Thymus (tissue), 11 donors: ENCODE measurements at regions not wholly inside any gene's neighbourhood (a gene's known extent, or its start where the extent isn't known, plus 50 kb on each side); places are given as distances from the start of the nearest gene placed in this dataset.

Experiments used
- DNase-seq, 9 donors: peaks; one replicate each; pipeline ENCODE4 v3.0.0-alpha.2; 2013; ENCODE audit warnings: low spot score in 9 of 9, low read depth in 6 of 9, missing footprints in 1 of 9
- H3K27ac ChIP-seq, 2 donors: one replicate each; pipeline ENCODE4 v1.5.1; 2013; ENCODE audit warnings: control low read depth in 1 of 2, low read depth in 1 of 2, low read length in 1 of 2, mild to moderate bottlenecking in 1 of 2, moderate library complexity in 1 of 2
- H3K27me3 ChIP-seq, 2 donors: one replicate each; pipeline ENCODE4 v1.5.1; 2013; ENCODE audit warnings: low read length in 1 of 2; ENCODE audit not compliant: control insufficient read depth in 2 of 2, insufficient read depth in 1 of 2
- H3K36me3 ChIP-seq, 2 donors: one replicate each; pipeline ENCODE4 v1.5.1; 2013; ENCODE audit warnings: low read length in 1 of 2, mild to moderate bottlenecking in 1 of 2, moderate library complexity in 1 of 2; ENCODE audit not compliant: control insufficient read depth in 2 of 2, insufficient read depth in 2 of 2
- H3K4me1 ChIP-seq, 2 donors: one replicate each; pipeline ENCODE4 v1.5.1; 2013; ENCODE audit warnings: low read length in 2 of 2; ENCODE audit not compliant: control insufficient read depth in 2 of 2, insufficient read depth in 2 of 2
- H3K4me3 ChIP-seq, 2 donors: one replicate each; pipeline ENCODE4 v1.5.1; 2013; ENCODE audit warnings: low read length in 2 of 2, control low read depth in 1 of 2, mild to moderate bottlenecking in 1 of 2
- H3K9me3 ChIP-seq, 2 donors: one replicate each; pipeline ENCODE4 v1.5.1; 2013; ENCODE audit warnings: low read length in 1 of 2, mild to moderate bottlenecking in 1 of 2; ENCODE audit not compliant: control insufficient read depth in 2 of 2, insufficient read depth in 1 of 2
- WGBS: extraction: QIAGEN DNeasy Blood & Tissue Kit; methylation state at CpG from one replicate; pipeline ENCODE4 v1.1.7; 2013; 5-methylcytosine and 5-hydroxymethylcytosine counted together
- donor health status: healthy.

DNA sequence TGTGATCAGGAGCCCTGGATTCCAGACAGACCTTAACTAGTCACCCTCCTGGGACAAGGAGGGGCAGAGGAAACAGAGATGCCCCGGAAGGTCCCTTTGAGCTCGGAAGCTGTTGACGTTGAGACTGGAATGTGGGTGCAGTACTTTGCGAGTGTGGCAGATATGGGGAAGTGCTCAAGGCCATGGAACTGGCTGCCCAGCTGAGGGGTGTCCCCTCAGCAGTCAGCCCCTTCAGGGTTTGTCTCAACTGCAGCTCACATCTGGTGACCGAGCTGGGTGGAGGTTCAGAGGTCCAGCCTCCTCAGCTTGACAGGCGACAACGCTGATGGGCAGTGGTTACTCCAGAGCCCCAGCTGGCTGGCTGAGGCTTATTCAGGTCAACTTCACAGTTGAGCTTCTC lies 150.3 kb upstream of the SNX19 start:
- 78% methylated on average over 7 of the region's 7 CpGs for WGBS
- DNase-seq = no peak
- Histone ChIP-seq H3K4me3 (no peak overlapping the region), H3K9me3 (no peaks in the 10 kb centered on the region), H3K27ac (no peak overlapping the region), H3K36me3 (no peaks in the 10 kb centered on the region), H3K4me1 (no peaks in the 10 kb centered on the region), H3K27me3 (no peaks in the 10 kb centered on the region)

DNA sequence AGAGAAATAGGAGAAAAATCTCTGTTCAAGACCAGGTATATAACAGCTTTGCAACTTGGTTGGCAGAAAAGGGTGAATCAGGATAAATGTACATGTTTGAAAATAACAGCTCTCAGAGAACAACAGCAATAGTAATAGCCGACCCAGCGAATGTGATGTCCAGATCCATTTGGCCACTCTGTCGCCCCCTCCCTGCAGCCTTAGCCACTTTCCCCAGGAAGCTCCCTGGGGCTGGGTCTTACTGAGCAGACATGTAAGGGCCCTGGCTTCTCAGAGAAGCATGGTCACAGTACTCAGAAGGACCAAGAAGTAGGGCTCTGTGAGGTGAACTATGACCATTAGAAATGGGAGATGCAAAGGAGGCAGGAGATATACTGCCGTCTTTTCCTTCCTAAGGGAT lies 154.1 kb upstream of the SNX19 start:
- Histone ChIP-seq H3K27me3 (no peaks in the 10 kb centered on the region), H3K9me3 (no peaks in the 10 kb centered on the region), H3K36me3 (no peaks in the 10 kb centered on the region), H3K4me1 (no peaks in the 10 kb centered on the region), H3K4me3 (no peak overlapping the region), H3K27ac (no peak overlapping the region)
- DNase-seq = no peak
- WGBS = 84% methylated on average over 4 of the region's 4 CpGs

DNA sequence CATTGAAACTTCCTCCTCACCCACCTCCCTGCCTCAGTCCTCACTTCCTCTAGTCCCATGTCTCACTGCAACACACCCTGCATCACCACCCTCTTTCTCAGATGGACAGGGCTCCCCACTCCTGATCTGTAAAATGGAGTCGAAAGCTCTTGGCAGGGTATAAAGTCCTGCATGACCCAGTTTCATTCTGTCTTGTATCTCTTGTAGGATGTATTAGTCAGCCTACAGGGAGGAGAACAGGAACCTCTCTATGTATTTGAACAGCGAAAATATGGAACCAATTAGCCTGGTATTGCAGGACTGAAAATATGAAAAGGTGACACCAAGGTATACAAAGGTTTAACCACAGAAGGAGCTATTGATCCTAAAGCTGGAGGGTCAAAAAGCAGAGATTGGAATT lies 156.9 kb upstream of the SNX19 start:
- no peaks in the 10 kb centered on the region for H3K36me3 ChIP-seq
- DNase-seq = no peak
- no peaks in the 10 kb centered on the region for H3K4me1 ChIP-seq
- WGBS = 91% methylated on average over 2 of the region's 2 CpGs
- no peak overlapping the region for H3K27ac ChIP-seq
- H3K4me3 ChIP-seq = no peak overlapping the region
- no peaks in the 10 kb centered on the region for H3K9me3 ChIP-seq
- H3K27me3 ChIP-seq = no peaks in the 10 kb centered on the region

DNA sequence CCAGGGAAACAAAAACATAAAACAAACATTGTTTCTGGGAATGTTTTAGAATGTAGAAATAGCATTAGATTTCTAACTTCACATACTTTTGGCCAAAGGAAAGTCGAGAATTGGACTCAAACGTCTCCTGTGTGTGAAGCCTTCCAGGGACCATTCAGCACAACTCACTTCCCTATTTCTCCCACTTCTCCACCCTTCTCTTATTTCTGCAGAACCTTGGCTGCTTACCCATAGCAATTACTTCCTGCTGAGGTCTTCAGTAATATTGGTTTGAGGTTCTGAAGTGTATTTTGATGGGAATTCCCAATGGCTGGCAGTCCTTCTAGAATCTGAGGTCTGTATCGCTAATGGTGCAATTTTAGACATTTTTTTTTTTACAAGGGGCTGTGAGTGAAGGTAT lies 158.3 kb upstream of the SNX19 start:
- no peak for DNase-seq
- Histone ChIP-seq H3K27ac (no peak overlapping the region), H3K27me3 (no peaks in the 10 kb centered on the region), H3K36me3 (no peaks in the 10 kb centered on the region), H3K4me1 (no peaks in the 10 kb centered on the region), H3K4me3 (no peak overlapping the region), H3K9me3 (no peaks in the 10 kb centered on the region)
- 35% methylated on average over 3 of the region's 3 CpGs for WGBS

DNA sequence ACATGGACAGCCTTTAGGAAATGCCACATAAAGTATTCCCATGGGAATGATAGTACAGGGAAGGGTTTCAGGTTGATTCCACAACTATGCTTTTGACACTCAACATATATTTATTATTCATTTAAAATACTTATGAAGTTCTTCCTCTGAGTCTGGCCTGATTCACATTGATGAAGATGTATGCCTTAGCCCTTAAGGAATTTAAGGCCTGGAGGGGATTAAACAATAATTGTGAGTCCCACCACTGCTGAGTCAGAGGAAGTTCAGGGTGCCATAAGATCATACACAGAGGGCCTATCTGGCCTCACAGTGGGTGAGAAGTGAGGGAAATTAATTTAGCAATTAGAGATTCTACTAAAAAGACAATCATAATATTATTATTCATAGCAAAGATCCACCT lies 161.1 kb upstream of the SNX19 start:
- no peaks in the 10 kb centered on the region for H3K36me3 ChIP-seq
- no peak overlapping the region for H3K27ac ChIP-seq
- no peaks in the 10 kb centered on the region for H3K27me3 ChIP-seq
- H3K4me1 ChIP-seq = no peaks in the 10 kb centered on the region
- DNase-seq = no peak
- no peak overlapping the region for H3K4me3 ChIP-seq
- H3K9me3 ChIP-seq = no peaks in the 10 kb centered on the region

DNA sequence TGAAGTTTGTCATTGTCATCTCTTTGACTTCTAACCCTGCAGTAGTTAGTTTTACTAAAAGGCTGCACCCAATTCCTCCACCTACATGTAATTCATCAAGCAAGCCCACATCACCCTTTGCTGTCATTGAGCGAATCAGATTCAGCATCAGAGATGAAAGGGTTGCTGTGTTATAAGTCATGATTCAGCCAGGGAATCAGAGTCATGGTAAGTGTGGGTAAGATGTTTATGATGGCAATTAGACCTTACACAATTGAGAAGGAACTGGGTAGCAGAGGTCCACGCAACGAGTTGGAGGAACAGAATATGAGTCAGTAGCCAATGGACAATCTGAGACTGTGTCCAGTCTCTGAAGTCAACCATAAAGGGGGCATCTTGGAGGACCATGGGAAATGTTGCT lies 162.8 kb upstream of the SNX19 start:
- no peaks in the 10 kb centered on the region for H3K4me1 ChIP-seq
- 89% methylated on average over 3 of the region's 3 CpGs for WGBS
- no peaks in the 10 kb centered on the region for H3K36me3 ChIP-seq
- DNase-seq = no peak
- no peak overlapping the region for H3K4me3 ChIP-seq
- H3K27ac ChIP-seq = no peak overlapping the region
- H3K9me3 ChIP-seq = no peaks in the 10 kb centered on the region
- H3K27me3 ChIP-seq = no peaks in the 10 kb centered on the region

DNA sequence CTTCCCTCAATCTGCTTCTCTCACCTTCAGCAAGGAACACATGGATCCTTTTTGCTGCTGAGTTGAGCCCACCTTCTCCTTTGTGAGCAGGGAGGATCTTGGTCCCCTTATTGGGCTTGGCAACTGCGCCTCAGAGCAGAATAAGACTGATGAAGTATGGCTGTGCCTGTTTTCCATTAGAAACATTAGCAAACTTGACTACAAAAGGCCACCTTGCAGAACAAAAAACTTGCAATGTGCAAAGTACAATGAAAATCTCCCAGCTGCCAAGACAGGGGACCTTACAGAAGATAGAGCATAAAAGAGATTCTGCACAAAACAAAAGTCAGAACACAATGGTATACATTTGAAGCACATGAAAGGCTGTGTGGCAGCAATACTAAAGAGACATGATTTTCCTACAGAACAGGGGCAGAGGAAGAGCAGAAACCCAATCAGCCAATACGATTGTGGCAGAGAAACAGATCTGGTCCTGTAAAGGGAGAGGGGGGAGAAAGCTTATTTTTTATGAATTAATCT lies 173.5 kb upstream of the SNX19 start:
- 82% methylated on average over 2 of the region's 2 CpGs for WGBS
- Histone ChIP-seq H3K27me3 (no peaks in the 10 kb centered on the region), H3K4me1 (no peaks in the 10 kb centered on the region), H3K9me3 (no peaks in the 10 kb centered on the region), H3K36me3 (no peaks in the 10 kb centered on the region), H3K27ac (no peak overlapping the region), H3K4me3 (no peak overlapping the region)
- no peak for DNase-seq

DNA sequence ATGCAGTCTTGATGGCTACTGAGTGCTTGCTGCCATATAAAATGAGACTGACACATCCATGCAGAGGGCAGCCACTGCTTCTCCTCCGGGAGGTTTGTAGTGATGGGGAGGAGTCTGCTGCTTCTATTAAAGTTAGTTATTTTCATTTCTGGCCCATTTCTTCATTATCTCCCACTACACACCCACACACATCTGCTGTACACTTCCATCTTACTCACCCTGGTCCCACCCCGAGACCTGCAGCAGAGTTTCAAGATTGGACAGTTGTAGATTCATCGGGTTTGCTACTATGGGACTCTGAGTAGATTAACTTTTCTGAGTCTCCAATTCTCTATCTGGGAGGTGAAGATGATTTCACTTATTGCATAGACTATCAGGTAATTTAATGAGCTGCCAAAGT lies 176.2 kb upstream of the SNX19 start:
- H3K9me3 ChIP-seq = no peaks in the 10 kb centered on the region
- no peaks in the 10 kb centered on the region for H3K36me3 ChIP-seq
- no peaks in the 10 kb centered on the region for H3K27me3 ChIP-seq
- H3K27ac ChIP-seq = no peak overlapping the region
- no peak overlapping the region for H3K4me3 ChIP-seq
- H3K4me1 ChIP-seq = no peaks in the 10 kb centered on the region
- WGBS = 97% methylated on average over 3 of the region's 3 CpGs
- DNase-seq = no peak

DNA sequence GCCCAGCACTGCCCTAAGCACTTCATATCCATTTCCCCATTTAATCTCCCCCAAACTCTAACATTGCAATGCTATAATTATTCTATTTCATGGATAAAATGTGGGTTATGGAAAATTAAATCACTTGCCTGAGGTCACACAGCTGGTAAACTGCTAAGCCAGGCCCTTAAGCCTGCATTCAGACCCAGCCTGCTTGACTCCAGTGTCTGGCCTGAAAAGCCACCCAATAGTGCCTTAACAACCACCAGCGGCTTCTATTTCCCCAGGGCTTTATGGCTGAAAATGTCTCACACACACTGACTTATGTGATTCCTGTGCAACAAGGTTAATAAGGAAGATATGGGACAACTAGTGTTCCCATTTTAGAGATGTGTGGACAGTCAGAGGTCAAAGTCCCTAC lies 178.5 kb upstream of the SNX19 start:
- Histone ChIP-seq H3K9me3 (no peaks in the 10 kb centered on the region), H3K4me1 (no peaks in the 10 kb centered on the region)
- 98% methylated on average over 1 of the region's 1 CpG for WGBS

More for the DNA sequence above, 178.5 kb upstream of the SNX19 start:
- no peak for DNase-seq
- H3K4me3 ChIP-seq = no peak overlapping the region
- no peak overlapping the region for H3K27ac ChIP-seq
- H3K27me3 ChIP-seq = no peaks in the 10 kb centered on the region
- no peaks in the 10 kb centered on the region for H3K36me3 ChIP-seq
